ENCODE measurements at regions not wholly inside any gene's neighbourhood (a gene's known extent, or its start where the extent isn't known, plus 50 kb on each side); places are given as distances from the start of the nearest gene placed in this dataset.

- TF ChIP-seq CTCF (IDR thresholded peaks at IDR 0.05 in 2 of 3, conservative IDR thresholded peaks at IDR 0.05 in 1 of 3; ENCODE audit: borderline replicate concordance in 1 of 3, insufficient read depth in 1 of 3, low read depth in 2 of 3, low read length in 2 of 3) (no peak), POLR2A (IDR thresholded peaks at IDR 0.05; ENCODE audit: borderline replicate concordance, extremely low read depth, insufficient read depth, insufficient read length) (no peak), POLR2AphosphoS5 (IDR thresholded peaks at IDR 0.05; ENCODE audit: low read depth, low read length) (no peak), ZBTB33 (IDR thresholded peaks at IDR 0.05; ENCODE audit: extremely low read depth, insufficient replicate concordance, low read length) (no peak), ZNF274 (IDR thresholded peaks at IDR 0.05; ENCODE audit: low read depth, low read length) (no peak), EZH2phosphoT487 (IDR thresholded peaks at IDR 0.05; ENCODE audit: borderline replicate concordance) (no peak), EZH2 (IDR thresholded peaks at IDR 0.05) (no peak), MAX (IDR thresholded peaks at IDR 0.05) (no peak), SRF (IDR thresholded peaks at IDR 0.05; ENCODE audit: low read depth) (no peak), ELF1 (IDR thresholded peaks at IDR 0.05; ENCODE audit: borderline replicate concordance, low read depth) (no peak), ATF3 (IDR thresholded peaks at IDR 0.05) (no peak), REST (IDR thresholded peaks at IDR 0.05; ENCODE audit: low read depth) (no peak)
Observed at GRCh38 chr2:145635706-145636427, 1115.9 kb upstream of the ZEB2 start.
